PC-3 (cell line): ENCODE measurements at regions not wholly inside any gene's neighbourhood (a gene's known extent, or its start where the extent isn't known, plus 50 kb on each side); places are given as distances from the start of the nearest gene placed in this dataset.

Experiments
- EZH2 ChIP-seq: fragments of 300-600 bp; sonication (generic); IDR thresholded peaks from one replicate; pipeline ENCODE4 v1.6.1; 2017; ENCODE audit warnings: antibody characterized with exemption, mild to moderate bottlenecking, low read length; ENCODE audit not compliant: unreplicated experiment
- EZH2phosphoT487 ChIP-seq: fragments of 300-600 bp; sonication (generic); IDR thresholded peaks from 2 replicates; pipeline ENCODE4 v1.6.1; 2018; ENCODE audit warnings: mild to moderate bottlenecking, antibody characterized with exemption, low read length, borderline replicate concordance
- TF ChIP-seq, protein P1 (sequence below): fragments of 300-600 bp; sonication (generic); conservative IDR thresholded peaks from 2 replicates; pipeline ENCODE4 v1.5.1; 2017; ENCODE audit warnings: antibody characterized with exemption, low read depth, mild to moderate bottlenecking, low read length

DNA sequence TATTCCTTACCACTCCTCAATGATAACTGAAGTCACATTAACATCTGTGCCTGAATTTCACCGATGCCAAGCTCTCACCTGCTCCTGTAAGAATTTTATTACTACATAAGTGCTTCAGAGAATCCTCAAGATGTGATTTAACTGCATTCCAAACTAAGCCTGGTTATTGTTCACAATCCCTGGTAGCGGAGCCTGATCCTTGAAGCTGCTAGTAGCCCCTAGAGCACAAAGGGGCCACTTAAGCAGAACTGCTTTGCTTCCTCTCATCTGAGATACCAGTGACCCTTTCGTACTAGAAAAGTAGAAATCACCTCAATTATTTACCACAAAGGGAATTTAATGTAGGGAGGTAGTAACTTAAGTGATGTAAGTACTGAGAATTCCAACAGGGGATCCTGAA is 529.6 kb downstream of the CPS1 start:
- TF ChIP-seq, protein P1, sequence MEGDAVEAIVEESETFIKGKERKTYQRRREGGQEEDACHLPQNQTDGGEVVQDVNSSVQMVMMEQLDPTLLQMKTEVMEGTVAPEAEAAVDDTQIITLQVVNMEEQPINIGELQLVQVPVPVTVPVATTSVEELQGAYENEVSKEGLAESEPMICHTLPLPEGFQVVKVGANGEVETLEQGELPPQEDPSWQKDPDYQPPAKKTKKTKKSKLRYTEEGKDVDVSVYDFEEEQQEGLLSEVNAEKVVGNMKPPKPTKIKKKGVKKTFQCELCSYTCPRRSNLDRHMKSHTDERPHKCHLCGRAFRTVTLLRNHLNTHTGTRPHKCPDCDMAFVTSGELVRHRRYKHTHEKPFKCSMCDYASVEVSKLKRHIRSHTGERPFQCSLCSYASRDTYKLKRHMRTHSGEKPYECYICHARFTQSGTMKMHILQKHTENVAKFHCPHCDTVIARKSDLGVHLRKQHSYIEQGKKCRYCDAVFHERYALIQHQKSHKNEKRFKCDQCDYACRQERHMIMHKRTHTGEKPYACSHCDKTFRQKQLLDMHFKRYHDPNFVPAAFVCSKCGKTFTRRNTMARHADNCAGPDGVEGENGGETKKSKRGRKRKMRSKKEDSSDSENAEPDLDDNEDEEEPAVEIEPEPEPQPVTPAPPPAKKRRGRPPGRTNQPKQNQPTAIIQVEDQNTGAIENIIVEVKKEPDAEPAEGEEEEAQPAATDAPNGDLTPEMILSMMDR, result no peak
- TF ChIP-seq EZH2 (no peak), EZH2phosphoT487 (no peak)
